Stimulated activated CD4-positive, alpha-beta T cell treated with anti-CD3 and anti-CD28 coated beads, TNF-alpha, amount 100 ng/mL, for 48 hours (primary cell): ENCODE measurements at regions not wholly inside any gene's neighbourhood (a gene's known extent, or its start where the extent isn't known, plus 50 kb on each side); places are given as distances from the start of the nearest gene placed in this dataset.

ENCODE experiments used
- DNase-seq, 3 donors: peaks; one replicate each; pipeline ENCODE4 v3.0.0-alpha.2; 2020; ENCODE audit warnings: low read depth in 3 of 3

DNA sequence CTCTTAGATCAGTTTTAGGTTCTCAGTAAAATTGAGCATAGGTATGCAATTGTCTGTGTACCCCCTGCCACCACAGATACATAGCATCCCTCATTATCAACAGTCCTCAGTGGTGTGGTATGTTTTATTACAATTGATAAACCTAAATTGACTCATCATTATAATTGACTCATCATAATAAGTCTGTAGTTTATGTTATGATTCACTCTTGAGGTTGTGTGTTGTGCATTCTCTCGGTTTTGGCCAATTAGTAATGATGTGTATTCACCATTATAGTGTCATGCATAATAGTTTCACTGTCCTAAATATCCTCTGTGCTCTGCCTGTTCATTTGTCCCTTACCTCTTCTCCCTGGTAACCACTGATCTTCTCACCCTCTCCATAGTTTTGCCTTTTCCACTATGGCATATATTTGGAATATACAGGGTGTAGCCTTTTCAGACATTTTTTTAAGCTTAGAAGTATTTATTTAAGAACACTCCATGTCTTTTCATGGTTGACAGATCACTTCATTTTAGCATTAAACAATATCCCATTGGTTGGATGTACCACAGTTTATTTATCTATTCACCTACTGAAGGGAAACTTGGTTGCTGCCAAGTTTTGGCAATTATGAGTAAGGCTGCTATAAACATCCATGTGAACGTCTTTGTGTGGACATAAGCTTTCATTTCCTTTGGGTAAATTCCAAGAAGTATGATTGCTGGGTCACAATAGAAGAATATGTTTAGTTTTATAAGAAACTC, 1620.6 kb upstream of the MIR17HG start:
- no peak for DNase-seq

GRCh38 chr13:89733829-89734228, 1613.7 kb upstream of the MIR17HG start:
- DNase-seq = no peak

DNA sequence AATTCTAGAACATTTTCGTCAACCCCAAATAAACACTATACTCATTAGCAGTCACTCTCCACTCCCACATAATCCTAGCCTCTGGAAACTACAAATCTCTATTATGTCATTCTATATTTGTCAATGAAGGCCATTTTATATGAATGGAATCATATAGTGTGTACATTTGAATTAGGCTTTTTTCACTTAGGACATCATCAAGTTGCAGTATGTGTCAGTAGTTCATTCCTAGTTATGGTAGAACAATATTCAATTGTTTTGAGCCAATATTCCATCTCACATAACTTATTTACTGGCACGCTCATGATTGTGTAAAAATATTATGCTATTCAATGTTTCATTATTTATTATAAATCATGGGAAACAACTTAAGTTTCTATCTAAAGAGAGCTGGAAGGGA, 1610.4 kb upstream of the MIR17HG start:
- no peak for DNase-seq

DNA sequence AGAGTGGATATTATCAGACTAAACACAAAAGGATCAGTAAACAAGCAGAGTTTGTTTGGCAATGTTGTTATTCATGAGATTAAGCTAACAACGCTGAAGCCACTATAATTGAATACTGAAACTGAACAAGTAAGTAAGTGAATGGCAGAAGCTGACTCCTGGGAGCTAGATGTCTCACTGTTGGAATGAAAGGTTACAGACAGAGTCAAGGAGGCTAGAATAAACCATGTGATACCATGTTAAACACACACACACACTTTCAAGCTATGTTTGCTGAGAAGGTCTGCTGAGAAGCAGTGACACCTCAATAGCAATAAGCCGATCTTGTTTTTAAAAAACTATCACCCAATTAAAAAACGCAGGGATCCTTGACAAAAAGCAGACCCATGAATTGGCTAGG, 1609.4 kb upstream of the MIR17HG start:
- no peak for DNase-seq

DNA sequence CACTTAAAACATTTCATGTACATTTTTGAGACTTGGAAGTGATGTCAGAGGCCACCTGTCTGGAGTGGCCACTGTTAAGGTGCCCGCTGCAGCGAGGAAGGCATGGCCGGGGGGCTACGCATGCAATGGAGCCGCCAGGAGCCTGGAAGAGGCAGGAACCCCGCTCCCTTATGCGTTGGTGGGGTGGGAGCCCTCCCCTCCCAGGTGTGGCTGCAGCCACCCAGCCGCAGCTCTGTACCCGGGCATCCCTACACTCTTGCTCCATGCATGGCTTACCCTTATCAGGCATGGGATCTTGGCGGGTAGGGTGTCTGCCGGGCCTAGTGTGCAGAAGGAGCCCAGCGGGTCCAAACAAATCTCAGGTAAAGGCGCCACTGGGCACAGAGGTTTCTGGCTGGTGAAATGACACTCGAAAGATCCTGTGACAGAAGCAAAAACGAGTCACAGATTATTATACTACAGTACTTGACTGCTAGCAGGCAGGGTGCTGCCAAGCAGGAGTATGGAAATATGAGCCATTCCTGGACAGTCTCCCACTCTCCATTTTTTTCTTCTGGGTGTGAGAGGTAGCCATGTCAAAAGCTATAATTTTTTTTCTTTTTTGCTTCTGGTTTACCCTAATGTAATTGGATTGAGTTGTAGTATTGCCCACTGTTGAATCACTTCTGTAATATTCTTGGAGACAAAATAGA, 1606.3 kb upstream of the MIR17HG start:
- DNase-seq = no peak

GRCh38 chr13:89746554-89746953, 1600.9 kb upstream of the MIR17HG start:
- DNase-seq = no peak

- DNase-seq = no peak
Observed at GRCh38 chr13:89748716-89749115, 1598.8 kb upstream of the MIR17HG start.

DNA sequence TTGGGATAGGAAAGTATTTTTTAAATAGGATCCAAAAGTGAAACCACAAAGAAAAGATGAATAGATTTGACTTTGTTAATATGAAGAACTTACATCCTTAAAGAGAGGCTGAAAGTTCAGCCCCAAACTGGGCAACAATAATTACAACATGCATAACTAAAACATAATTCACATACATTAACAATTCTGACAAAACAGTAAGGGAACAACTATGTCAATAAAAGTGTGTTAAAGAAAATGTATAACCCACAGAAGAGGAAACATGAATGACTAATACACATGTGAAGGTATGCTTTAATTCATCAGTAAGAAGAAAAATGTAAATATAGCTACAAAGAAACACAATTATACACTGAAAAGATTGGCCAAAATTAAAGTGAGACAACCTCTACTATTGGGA, 1597.6 kb upstream of the MIR17HG start:
- no peak for DNase-seq

DNA sequence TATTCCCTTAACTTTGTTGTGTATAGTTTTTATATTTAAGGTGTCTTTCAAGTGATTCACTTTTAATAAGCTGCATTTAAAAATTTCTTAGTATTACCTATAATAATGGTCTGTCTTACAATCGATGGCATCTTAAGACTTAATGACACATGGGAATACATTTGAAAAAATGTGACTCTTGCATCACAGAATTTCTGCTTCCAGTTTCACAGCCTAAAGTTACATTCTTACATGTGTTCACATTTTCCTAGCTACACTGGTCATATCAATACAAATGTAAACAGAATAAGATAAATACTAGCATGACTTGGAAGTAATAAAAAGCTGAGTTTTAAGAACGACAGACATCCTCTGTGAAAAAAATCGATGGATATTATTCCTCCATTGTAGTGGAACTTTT, 1597.1 kb upstream of the MIR17HG start:
- no peak for DNase-seq

- no peak for DNase-seq
Observed at GRCh38 chr13:89751432-89751930, 1596.0 kb upstream of the MIR17HG start.

GRCh38 chr13:89752394-89752793, 1595.1 kb upstream of the MIR17HG start:
- DNase-seq = no peak

DNA sequence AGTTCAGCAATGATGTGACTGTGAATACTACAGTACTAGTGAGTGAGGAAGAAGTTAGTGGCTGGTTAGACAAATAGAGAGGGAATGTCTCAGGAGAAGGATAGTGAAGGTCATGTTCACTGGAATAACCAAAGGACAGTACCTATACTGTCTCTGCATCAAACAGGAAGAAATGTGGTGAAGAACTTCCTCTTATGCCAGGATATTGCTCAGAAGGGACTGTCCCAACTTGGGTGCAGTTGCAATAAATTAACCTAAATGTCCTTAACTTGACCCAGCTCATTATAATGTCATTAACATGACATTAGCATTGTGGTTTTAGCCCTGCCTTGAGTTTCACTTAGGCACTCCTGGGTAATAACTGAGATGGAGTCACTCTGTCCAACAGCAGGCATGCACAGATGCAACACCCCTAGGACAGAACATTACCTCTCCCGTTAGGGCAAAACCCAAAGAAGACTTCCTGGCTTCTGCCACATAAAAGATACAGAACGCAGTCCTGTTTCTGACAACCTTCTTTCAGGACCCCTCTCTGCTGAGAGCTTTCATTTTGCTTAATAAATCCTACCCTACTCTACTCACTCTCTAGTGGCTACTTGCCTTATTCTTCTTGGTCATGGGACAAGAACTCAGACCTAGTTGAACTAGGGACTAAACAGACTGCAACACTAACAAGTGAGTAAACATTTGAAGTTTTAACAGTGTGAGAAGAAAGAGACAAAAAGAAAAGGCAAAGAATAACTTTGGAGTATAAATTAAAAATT, 1591.6 kb upstream of the MIR17HG start:
- DNase-seq = no peak

DNA sequence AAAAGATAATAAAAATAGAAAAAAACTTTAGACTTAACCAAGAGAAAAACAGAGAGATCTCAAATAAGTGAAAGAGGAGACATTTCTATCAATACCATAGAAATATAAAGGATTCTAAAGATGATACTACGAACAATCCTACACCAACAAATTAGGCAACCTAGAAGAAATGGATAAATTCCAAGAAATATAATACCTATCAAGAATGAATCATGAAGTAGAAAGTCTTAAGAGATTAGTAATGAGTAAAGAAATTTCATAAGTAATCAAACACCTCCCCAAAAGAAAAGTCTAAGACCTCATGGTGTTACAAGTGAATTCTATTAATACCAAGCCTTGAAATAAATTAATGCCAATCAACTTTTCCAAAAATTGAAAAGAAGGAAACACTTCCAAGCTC, 1584.5 kb upstream of the MIR17HG start:
- DNase-seq = no peak

GRCh38 chr13:89783221-89783755, 1564.2 kb upstream of the MIR17HG start:
- DNase-seq = no peak

GRCh38 chr13:89784161-89784809, 1563.2 kb upstream of the MIR17HG start:
- DNase-seq = no peak

DNA sequence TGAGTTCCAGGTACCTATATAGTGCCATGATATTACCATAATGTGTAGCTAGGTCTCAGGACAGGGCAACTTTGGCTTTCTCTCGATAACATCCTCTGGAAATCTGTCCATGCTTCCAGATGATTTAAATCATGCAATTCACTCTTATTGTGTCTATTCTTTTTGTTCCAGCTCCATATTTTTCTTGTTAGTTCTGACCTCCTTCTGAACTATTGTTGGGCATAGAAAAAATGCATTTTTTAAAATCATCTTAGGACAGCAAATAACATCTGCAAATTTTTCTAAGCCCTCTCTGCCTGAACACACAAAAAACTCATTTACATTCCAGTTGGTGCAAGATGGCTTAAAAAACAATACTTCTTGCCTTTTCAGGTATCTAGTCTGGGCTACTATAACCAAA, 1561.0 kb upstream of the MIR17HG start:
- DNase-seq = no peak

DNA sequence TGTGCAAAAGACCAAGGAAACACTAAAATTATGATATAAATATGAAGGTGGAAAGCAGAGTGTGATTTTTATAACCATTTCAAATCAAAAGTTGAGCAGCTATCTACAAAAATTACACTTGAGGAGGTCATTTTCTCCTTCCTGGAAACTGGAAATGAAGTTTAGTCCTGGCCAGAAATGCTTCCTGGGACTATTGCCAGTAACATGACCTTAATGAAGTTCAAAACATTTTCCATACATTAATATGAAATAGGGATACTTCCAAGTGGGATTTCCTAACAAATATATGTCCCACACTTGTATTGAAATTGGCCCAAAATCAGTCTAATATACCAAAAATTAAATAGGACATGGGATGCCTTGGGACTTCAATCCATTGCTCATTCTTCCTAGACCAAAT, 1556.8 kb upstream of the MIR17HG start:
- no peak for DNase-seq

GRCh38 chr13:89791971-89792630, 1555.4 kb upstream of the MIR17HG start:
- no peak for DNase-seq

DNA sequence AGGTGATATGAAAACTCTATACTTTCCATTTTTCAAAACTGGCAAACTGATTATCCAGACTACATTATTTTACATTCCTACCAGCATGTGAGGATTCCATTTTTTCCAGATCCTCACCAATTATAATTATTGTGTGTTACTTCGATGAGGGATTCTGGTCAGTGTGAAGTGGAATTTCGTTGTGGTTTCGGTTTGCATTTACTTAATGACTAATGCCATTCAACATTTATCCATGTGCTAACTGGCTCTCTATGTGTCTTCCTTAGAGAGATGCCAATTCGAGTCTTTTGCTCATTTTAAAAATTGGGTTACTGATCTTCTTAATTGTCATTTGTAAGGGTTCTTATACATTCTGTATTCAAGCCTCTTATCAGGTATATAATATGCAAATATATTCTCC, 1551.3 kb upstream of the MIR17HG start:
- DNase-seq = no peak

DNA sequence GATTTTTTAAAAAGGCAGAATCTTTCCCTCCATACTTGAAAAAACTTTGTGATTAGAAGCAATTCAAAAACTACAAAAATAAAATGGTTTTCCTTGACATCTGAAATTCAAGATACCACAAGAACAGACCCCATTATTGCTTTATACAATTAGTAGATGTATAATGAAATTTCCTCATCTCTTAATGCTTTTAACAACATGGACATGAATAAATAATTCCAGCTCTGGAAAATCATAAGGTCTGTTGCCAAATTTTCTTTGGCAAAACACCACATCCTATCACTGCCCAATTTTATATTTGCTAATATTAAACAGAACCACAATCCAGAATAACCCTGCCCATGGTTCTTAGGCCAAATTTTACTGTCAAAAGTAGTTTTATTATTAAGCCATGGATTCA, 1543.6 kb upstream of the MIR17HG start:
- no peak for DNase-seq

DNA sequence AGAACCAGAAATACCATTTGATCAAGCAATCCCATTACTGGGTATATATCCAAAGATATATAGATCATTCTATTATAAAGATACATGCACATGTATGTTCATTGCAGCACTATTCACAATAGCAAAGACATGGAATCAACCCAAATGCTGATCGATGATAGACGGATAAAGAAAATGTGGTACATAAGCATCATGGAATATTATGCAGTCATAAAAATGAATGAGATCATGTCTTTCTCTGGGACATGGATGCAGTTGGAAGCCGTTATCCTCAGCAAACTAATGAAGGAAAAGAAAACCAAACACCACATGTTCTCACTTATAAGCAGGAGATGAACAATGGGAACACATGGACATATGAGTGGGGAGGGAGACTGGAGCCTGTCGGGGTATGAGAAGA, 1540.9 kb upstream of the MIR17HG start:
- DNase-seq = no peak
